ENCODE measurements at regions not wholly inside any gene's neighbourhood (a gene's known extent, or its start where the extent isn't known, plus 50 kb on each side); places are given as distances from the start of the nearest gene placed in this dataset.

DNA sequence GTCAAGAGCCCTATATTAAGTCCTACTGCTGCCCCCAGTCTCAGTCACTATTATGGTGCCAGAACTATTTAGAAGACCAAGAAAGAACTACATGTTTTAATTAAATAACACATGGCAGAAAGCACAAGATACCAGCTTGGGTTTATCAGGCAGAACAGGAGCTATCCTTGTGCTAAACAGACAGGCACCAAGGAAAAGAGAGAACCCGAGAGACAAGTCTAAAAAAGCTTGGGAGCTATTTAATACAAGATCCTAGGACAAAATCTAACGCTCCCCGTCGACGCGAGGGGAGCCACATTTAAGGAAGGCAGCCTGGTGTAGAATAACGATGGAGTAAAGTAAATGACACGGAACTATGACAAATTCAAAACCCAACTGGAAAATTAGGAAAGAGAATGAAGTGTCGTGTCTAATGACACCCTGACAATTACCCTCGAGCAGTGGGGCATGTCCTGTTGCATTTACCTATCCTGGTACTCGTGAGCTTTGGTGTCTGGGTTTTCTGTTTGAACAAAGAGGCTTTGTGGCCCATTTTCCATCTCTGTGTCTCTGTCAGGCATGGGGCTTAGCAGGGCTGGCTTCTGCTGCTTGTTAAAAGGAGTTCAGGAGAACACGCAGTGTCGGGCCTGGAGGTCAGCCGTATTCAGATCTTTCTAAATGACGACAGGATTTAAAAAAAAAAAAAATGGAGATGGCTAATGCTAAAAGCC is 140.6 kb downstream of the ETNK1 start:
- H3K4me3 ChIP-seq (ENCODE audit: low read depth, poor library complexity, severe bottlenecking): no peak overlapping the region
- 75 to 80% methylated on average over 15 of the region's 15 CpGs for WGBS, 2 donors
- intact Hi-C loops (cut with DNase I; ENCODE audit: low total_unique reads): no loop called here
- no peak for DNase-seq (ENCODE audit: low spot score in 2 of 2)
- TF ChIP-seq, protein P1, sequence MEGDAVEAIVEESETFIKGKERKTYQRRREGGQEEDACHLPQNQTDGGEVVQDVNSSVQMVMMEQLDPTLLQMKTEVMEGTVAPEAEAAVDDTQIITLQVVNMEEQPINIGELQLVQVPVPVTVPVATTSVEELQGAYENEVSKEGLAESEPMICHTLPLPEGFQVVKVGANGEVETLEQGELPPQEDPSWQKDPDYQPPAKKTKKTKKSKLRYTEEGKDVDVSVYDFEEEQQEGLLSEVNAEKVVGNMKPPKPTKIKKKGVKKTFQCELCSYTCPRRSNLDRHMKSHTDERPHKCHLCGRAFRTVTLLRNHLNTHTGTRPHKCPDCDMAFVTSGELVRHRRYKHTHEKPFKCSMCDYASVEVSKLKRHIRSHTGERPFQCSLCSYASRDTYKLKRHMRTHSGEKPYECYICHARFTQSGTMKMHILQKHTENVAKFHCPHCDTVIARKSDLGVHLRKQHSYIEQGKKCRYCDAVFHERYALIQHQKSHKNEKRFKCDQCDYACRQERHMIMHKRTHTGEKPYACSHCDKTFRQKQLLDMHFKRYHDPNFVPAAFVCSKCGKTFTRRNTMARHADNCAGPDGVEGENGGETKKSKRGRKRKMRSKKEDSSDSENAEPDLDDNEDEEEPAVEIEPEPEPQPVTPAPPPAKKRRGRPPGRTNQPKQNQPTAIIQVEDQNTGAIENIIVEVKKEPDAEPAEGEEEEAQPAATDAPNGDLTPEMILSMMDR (IDR thresholded peaks at IDR 0.05): no peak
- no peak for TF ChIP-seq POLR2A (IDR thresholded peaks at IDR 0.05)

DNA sequence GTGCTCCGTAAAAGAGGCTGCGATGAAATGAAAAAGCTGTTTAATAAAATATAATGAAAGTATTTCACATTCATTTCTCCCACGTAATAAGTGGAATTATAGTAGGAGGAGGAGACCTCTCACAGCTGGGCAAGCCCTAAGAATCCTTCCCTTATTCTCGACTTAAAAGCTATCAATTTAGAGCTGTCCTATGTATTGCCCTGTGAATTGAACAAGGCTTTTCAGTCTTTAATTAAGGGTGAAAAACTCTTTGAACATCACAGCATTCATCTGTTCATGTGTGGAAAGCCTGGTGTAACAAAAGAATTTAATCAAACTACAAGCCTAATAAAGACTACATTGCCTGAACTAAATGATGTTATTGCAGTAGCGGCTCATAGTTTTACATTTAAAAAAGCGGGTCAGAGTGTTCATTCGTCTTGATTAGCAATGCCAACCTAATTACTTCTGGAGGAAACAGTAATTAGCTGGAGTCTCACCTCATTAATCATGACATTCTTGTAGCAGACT is 142.0 kb downstream of the ETNK1 start:
- intact Hi-C loops (cut with DNase I; ENCODE audit: low total_unique reads): no loop called here
- WGBS, 2 donors: 61% methylated on average over 7 of the region's 7 CpGs
- no peak overlapping the region for H3K4me3 ChIP-seq (ENCODE audit: low read depth, poor library complexity, severe bottlenecking)
- TF ChIP-seq POLR2A (IDR thresholded peaks at IDR 0.05): no peak
- TF ChIP-seq, protein P1 (IDR thresholded peaks at IDR 0.05): no peak
- DNase-seq (ENCODE audit: low spot score in 2 of 2): no peak

DNA sequence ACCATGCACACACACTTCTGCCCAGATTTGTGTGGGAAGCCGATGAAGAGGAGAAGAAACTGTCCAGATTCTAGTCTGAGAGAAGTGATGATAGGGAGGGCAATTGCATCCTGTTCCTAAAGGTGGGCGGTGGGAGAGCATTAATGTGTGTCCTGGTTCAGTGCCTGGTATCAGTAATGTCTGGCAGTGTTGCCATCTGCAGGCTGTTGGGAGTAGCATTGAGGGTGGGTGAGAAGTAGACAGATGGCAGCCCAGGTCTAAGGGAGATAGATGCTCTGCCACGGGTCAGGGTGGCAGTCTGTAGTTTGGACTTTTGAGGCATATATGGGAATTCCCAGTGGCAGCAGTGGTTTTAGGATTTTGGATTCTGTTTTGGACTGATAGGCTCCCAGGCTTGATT is 156.4 kb downstream of the ETNK1 start:
- no peak for TF ChIP-seq POLR2A (IDR thresholded peaks at IDR 0.05)
- TF ChIP-seq, protein P1 (IDR thresholded peaks at IDR 0.05): no peak
- no peak for DNase-seq (ENCODE audit: low spot score in 2 of 2)
- no peak overlapping the region for H3K4me3 ChIP-seq (ENCODE audit: low read depth, poor library complexity, severe bottlenecking)
- WGBS, 2 donors: 74 to 91% methylated on average over 3 of the region's 3 CpGs
- intact Hi-C loops (cut with DNase I; ENCODE audit: low total_unique reads): no loop called here

DNA sequence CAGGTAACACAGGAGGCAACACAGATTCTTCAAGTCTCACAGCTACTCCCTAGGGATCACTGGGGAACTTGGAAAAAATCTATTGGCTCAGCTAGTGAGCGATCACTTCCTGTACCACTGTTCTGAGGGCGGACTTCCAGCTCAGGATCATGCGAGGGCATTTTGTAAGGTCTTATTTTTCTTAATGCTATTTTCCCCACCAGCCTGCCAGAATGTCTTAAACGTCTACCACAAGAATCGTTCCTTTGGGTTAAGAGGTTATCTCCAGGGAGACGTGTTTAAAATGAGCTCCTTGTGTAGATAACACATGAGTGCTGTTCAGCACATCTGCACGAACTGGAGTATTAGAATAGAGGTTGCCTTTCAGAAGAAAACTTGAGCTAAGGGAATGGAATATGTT is 162.6 kb downstream of the ETNK1 start:
- intact Hi-C loops (cut with DNase I; ENCODE audit: low total_unique reads): no loop called here
- H3K4me3 ChIP-seq (ENCODE audit: low read depth, poor library complexity, severe bottlenecking): no peak overlapping the region
- DNase-seq (ENCODE audit: low spot score in 2 of 2): no peak
- 61 to 70% methylated on average over 7 of the region's 7 CpGs for WGBS, 2 donors
- TF ChIP-seq POLR2A (IDR thresholded peaks at IDR 0.05): no peak
- TF ChIP-seq, protein P1 (IDR thresholded peaks at IDR 0.05): no peak

DNA sequence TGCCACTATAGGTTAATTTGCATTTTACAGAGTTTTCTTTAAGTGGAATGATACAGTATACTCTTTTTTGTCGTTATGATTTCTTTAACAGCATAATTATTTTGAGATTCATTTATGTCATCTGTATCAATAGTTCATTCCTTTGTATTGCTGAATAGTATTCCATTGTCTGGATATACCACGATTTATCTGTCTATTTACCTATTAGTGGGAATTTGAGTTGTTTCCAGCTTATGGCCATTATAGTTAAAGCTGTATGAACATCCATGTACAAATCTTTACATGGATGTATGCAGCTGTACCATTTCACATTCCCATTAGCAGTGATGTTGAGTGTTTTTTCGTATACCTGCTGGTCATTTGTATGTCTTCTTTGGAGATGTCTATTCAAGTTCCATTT is 163.9 kb downstream of the ETNK1 start:
- WGBS, 2 donors: 90 to 92% methylated on average over 3 of the region's 3 CpGs
- TF ChIP-seq, protein P1 (IDR thresholded peaks at IDR 0.05): no peak
- TF ChIP-seq POLR2A (IDR thresholded peaks at IDR 0.05): no peak
- intact Hi-C loops (cut with DNase I; ENCODE audit: low total_unique reads): no loop called here
- DNase-seq (ENCODE audit: low spot score in 2 of 2): no peak
- H3K4me3 ChIP-seq (ENCODE audit: low read depth, poor library complexity, severe bottlenecking): no peak overlapping the region

DNA sequence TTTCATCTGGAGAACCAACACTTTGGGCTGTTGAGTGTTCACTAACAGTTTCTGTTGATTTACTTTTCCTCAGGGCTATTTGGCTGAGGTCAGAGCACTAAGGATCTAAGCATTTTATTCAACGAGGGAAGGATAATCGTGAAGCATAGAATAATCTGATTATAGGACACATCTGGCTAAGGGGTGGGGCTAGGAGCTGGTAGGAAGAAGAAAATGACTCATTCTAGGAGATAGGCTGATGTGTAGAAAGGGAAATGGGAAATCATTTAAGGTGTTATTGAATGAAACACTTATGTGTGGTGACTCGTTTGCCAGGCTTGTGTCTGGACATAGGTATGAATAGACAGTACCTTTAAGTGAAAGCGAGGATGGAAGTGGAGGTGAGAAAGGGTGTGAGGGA is 167.2 kb downstream of the ETNK1 start:
- WGBS, 2 donors: 44 to 48% methylated on average over 4 of the region's 4 CpGs
- TF ChIP-seq, protein P1 (IDR thresholded peaks at IDR 0.05): no peak
- no peak for TF ChIP-seq POLR2A (IDR thresholded peaks at IDR 0.05)
- no peak overlapping the region for H3K4me3 ChIP-seq (ENCODE audit: low read depth, poor library complexity, severe bottlenecking)
- intact Hi-C loops (cut with DNase I; ENCODE audit: low total_unique reads): no loop called here
- no peak for DNase-seq (ENCODE audit: low spot score in 2 of 2)

All from lower leg skin (tissue), 4 donors.